LHCN-M2 (cell line): ENCODE measurements at regions not wholly inside any gene's neighbourhood (a gene's known extent, or its start where the extent isn't known, plus 50 kb on each side); places are given as distances from the start of the nearest gene placed in this dataset.

Experiments
- DNase-seq: peaks from one replicate; pipeline ENCODE4 v3.0.0-alpha.2; 2012; ENCODE audit warnings: low read depth

DNA sequence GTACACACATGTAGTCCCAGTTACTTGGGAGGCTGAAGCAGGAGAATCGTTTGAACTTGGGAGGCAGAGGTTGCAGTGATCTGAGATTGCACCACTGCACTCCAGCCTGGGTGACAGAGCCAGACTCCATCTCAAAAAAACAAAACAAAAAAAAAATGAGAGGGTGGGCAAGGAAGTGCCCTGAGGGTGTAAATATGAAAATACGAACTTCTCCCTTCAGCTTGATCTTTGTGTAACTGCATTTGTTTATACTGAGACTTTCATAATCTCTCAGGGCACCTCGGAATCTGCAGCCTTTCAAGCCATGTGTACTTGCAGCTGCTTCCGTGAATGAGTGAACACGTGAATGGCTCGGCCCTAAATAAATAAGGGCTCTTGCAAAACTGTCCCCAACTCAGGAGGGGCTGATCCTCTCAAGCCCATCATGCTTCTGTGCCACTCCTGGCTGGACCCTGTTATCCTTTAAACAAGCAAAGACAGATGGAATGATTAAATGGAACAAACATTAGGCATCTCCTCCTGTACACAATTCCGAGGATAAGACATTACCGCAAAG lies 96.8 kb downstream of the BOD1L2 start:
- no peak for DNase-seq

- DNase-seq, result no peak
Observed at GRCh38 chr18:57249179-57249578, 102.3 kb downstream of the BOD1L2 start.

GRCh38 chr18:57249883-57250282 lies 102.5 kb upstream of the ST8SIA3 start:
- no peak for DNase-seq

GRCh38 chr18:57251747-57252146 lies 100.6 kb upstream of the ST8SIA3 start:
- no peak for DNase-seq

GRCh38 chr18:57253903-57254302 lies 98.5 kb upstream of the ST8SIA3 start:
- no peak for DNase-seq

DNA sequence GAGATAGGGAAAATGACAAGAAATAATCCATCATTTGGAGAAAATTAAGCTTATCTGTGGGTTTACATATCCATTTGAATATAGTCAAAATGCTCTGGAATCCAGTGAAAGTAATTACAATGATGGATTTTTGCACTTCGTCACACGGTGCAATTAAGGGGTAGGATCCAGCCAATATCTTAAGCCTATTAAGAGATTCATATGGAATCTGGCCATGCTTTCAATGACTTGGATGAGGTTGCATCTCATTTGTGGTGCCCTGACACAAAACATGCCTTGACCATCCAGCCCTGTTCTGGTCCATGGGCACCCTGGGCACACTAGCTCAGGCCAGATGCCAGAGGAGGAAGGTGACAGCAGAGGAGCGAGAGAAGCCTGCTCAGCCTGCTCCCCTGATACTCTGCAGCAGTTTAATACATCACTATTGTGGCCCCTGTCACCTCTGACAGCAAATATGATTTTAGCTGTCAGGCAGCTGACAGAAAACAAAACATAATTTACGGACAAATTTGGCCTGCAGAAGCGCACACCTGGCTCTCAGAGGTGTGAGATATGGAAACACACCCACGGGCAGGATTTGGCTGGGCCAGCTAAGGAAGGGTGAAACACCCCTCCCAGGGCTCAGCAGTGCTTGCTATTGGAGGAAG lies 94.1 kb upstream of the ST8SIA3 start:
- no peak for DNase-seq

GRCh38 chr18:57267368-57267925 lies 84.9 kb upstream of the ST8SIA3 start:
- DNase-seq, result no peak

- DNase-seq, result no peak
Observed at GRCh38 chr18:57269756-57270155, 82.6 kb upstream of the ST8SIA3 start.

DNA sequence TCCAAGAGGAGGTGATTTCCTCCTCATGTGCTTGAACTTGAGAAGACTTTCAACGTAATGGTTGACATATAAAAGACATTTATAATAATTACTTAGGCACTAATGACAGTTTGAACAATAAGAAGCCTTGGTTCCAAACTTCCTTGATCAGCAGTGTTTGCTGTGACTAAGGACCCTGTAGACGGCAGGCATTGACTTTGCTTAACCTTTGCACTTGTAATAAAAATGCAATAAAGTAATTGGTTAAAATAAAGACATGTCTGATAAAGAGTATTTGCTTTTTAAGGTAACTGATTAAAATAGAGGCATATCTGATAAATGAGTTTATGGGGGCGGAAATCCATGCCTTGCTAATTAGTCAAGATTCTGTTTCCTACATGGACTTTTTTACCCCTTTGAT lies 82.2 kb upstream of the ST8SIA3 start:
- DNase-seq, result no peak

DNA sequence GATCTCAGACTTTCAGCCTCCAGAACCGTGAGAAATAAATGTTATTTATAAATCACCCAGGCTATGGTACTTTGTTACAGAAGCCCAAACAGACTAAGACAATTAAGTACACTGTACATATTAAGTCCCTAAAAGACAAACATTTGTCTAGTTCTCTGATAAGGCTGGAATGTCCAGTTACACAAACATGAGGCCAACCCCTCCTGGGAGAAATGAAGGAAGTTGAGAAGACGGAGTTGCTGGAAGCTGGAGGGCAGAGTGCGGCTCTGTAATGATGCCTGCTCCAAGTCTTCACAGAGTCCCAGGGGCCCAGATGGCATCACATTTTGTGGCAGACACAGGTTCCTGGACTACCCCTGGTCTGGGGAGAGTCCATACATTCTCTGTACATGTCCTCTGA lies 79.2 kb upstream of the ST8SIA3 start:
- DNase-seq, result no peak

- DNase-seq, result no peak
Observed at GRCh38 chr18:57275111-57275510, 77.2 kb upstream of the ST8SIA3 start.

DNA sequence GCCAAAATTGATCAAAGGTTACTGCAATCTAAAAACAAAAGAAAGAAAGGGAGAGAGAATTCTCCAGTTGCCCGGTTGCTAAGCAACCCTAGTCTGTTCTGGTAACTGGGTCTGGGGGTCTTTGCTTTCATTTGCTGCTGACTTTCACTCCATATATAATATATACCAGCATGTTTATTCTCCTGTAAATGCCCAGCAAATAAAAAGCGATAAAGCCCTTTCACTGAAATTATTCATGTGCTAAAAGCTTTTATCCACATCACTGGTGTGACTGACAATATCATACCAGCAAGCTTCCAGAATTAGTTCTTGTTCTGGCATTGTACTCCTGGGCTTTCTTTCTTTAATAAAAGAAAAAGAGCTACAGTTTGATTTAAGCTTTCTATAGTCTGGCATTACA lies 75.5 kb upstream of the ST8SIA3 start:
- no peak for DNase-seq

DNA sequence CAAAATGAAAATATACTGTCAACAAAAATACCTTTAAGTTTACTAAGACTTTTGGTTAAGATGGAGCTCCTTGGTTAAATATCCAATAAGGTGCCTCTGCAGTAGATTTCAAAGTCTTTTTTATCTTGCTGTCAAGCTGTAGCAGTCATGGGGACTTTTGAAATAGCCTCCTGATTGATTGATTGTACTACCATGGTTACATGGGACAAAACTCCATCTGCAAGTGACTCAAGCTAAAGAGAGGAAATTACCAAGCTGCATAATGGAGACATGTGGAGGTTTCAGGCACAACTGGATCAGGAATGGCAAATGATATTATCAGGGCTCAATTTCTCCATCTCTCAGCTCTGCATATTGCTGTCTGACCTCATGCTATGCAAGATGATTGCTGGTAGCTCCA lies 73.4 kb upstream of the ST8SIA3 start:
- DNase-seq, result no peak

DNA sequence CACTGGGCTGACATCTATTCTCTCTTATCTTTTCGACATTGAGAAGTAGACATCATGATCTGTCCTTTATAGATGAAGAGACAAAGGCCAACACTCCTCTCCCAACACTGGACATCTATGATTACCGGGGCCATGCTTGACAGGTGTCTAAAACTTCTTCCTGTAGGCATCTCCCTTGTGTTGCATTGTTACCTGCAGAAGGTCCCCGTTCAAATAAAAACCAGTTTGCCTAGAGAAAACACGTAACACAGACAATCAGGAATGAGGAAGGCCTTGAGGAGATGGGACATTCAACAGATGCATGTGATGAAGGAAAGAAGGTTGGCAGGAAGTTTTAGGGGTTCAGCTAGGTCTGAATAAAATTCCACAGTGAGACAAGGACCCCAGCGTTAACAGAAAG lies 70.8 kb upstream of the ST8SIA3 start:
- no peak for DNase-seq

GRCh38 chr18:57286949-57287348 lies 65.4 kb upstream of the ST8SIA3 start:
- DNase-seq, result no peak

GRCh38 chr18:57287766-57288165 lies 64.6 kb upstream of the ST8SIA3 start:
- no peak for DNase-seq

DNA sequence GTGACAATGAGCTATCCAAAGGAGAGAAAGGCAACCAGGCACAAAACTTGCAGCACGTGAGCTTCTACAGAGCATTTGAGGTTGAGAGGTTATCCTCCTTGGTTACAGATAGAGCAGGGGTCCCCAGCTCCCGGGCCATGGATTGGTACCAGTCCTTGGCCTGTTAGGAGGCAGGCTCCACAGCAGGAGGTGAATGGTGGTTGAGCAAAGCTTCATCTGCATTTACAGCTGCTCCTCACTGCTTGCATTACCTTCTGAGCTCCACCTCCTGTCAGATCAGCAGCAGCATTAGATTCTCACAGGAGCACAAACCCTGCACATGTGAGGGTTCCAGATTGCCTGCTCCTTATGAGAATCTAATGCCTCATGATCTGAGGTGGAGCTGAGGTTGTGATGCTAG lies 57.8 kb upstream of the ST8SIA3 start:
- no peak for DNase-seq

DNA sequence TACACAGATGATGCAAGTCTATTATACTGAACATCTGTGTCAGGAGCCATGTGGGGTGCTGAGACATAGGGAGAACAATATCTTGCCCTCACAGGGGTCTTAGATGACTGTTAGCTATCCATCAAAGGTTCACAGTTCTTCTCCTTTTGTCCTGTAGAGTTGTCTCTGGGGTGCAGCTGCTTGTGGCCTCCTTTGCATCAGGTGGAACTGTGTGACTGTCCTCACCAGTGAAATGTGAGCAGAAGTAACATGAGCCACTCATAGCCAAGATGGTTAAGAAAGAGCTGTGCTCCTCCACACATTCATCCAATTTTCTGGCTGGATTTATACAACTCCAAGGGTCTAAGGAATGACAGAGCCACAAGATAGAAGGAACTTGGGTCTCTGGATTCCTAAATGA lies 56.0 kb upstream of the ST8SIA3 start:
- no peak for DNase-seq

DNA sequence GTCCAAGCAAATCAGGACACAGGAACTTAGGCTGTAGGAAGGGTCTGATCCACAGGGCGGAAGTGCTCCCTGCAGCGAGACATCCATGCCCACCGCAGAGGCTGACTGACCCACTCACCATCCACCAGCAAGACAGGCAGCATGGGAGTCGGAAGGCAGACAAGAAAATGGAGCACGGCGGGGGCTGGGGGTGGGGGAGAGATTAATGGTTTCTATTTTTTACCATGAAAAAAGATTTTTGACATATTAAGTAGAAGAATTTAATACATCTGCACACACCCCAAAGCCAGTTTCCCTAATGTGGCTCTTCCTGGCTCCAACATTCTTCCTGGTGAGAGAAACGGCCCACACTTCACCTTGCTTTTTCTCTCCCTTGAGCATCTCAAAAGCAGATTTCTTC lies 55.1 kb upstream of the ST8SIA3 start:
- DNase-seq, result no peak

DNA sequence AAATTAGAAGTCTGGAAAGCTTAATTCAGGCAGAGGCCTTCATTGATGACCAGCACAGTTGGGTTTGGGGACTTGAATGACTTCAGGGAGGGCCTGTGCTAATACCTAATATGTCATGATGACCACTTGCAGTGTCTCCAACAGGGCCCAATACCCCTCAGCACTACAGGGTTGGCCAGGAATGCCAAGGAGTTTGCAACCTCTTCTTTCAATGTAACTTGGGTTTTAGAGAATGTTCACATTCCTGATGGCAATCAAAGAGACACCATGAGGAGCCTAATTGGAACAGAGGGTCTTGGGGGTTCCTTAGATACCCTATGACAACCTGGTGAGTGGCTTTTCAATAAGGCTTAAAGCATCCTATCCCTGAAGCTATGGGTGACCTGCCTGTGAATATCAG lies 52.4 kb upstream of the ST8SIA3 start:
- no peak for DNase-seq

- no peak for DNase-seq
Observed at GRCh38 chr18:57301573-57302559, 50.5 kb upstream of the ST8SIA3 start.
